ENCODE measurements at regions not wholly inside any gene's neighbourhood (a gene's known extent, or its start where the extent isn't known, plus 50 kb on each side); places are given as distances from the start of the nearest gene placed in this dataset.

DNA sequence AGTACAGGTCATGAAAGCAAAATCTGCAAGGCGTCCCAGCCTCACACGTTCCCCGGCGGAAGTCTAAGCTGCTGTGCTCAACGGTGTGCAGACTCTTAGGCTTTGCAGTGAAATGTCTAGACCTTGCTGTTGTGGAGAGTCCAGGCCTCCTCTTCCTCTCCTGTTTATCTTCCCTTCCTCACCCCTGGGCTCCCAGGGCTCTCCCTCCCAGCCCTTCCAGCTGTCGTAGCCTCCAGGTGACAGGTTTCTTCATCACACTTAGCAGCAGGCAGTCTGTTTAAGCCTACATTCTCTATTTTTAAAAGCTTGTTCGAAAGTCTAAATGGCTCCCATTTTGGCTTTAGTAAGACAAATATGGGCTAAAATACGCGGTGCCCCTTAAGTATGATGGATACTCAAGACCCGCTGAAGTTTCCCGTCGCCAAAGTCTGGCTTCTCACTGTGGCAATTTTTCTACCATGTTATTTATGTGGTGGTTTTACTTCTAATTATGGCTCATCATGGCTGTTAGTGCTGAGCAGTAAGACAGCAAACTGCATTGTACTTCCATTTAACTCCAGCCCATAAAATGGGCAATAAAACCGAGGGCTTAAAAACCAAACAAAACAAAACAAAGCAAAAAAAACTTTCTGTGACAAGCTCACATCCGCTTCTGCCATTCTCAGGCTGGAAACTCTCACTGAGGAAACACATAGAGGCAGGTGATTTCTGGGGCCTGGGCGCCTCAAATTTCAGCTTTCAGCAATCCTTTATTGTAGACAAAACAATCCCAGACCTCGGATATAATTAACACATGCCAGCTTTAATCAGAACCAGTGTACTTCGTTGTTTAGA is 243.2 kb downstream of the SNX10 start:
- DNase-seq (no peak), ATAC-seq (peak; percentile 80)
- Histone ChIP-seq H3K4me1 (ENCODE audit: low read depth) (no peaks in the 10 kb centered on the region), H3K9me3 (no peaks in the 10 kb centered on the region), H3K4me3 (no peak overlapping the region), H3K36me3 (ENCODE audit: low read depth) (no peaks in the 10 kb centered on the region)
- TF ChIP-seq CTCF (IDR thresholded peaks at IDR 0.05) = no peak
- intact Hi-C loops (cut with DNase I, micrococcal nuclease) = no loop called here

DNA sequence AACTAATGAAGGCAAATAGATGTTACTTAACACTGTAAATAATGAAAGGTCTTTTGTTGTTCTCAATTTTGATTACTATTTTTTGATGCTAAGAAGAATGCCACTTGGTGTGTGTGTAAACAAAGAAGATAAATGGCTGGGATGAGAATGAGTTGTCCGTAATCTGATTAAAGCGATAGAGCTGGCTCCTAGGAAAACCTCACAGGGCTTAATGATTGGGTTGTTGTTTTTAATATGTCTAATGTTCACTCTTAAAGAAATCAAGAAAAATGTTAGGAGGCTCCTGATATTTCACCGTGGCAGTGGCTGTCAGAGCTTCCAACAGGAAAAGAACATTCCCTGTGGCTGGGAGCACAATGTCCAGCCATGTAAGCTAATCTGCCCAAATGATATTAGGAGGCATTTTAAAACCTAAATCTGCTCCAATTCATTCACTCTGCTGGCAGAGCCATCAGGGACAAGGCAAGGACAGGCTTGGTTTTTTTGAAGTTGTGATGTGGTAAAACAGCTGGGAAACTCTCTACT is 243.9 kb downstream of the SNX10 start:
- Histone ChIP-seq H3K4me3 (no peak overlapping the region), H3K36me3 (ENCODE audit: low read depth) (no peaks in the 10 kb centered on the region), H3K9me3 (no peaks in the 10 kb centered on the region), H3K4me1 (ENCODE audit: low read depth) (no peaks in the 10 kb centered on the region)
- no peak for ATAC-seq
- no peak for TF ChIP-seq CTCF (IDR thresholded peaks at IDR 0.05)
- no peak for DNase-seq
- intact Hi-C loops (cut with DNase I, micrococcal nuclease) = no loop called here

GRCh38 chr7:26538216-26538615 is 246.6 kb downstream of the SNX10 start:
- intact Hi-C loops (cut with DNase I, micrococcal nuclease) = no loop called here
- Histone ChIP-seq H3K4me1 (ENCODE audit: low read depth) (no peaks in the 10 kb centered on the region), H3K4me3 (no peak overlapping the region), H3K9me3 (no peaks in the 10 kb centered on the region), H3K36me3 (ENCODE audit: low read depth) (no peaks in the 10 kb centered on the region)
- no peak for ATAC-seq
- no peak for DNase-seq
- TF ChIP-seq CTCF (IDR thresholded peaks at IDR 0.05) = no peak

DNA sequence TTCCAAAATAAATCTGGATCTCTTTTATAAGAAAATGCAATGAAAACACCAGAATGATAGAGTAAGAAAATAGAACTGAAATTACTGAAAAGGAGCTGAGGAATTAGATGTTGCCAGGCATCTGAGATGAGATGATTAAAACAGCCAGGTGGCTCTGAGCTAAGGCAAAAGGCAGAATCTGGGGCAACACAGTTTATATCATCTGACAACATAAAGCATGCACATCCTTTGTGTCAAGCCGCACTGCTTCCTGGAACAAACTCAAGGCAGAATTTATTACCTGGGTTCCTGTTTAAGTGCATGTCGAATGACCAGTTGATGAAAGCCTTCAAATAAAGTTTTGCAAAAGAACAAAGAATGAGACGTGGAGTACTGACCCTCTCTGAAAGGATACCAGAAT is 247.0 kb downstream of the SNX10 start:
- intact Hi-C loops (cut with DNase I, micrococcal nuclease) = no loop called here
- no peaks in the 10 kb centered on the region for H3K9me3 ChIP-seq
- H3K4me1 ChIP-seq (ENCODE audit: low read depth) = no peaks in the 10 kb centered on the region
- H3K4me3 ChIP-seq = no peak overlapping the region
- ATAC-seq = peak; percentile 53
- TF ChIP-seq CTCF (IDR thresholded peaks at IDR 0.05) = no peak
- DNase-seq = peak in 1 of 3 donors; percentile 23
- H3K36me3 ChIP-seq (ENCODE audit: low read depth) = no peaks in the 10 kb centered on the region

DNA sequence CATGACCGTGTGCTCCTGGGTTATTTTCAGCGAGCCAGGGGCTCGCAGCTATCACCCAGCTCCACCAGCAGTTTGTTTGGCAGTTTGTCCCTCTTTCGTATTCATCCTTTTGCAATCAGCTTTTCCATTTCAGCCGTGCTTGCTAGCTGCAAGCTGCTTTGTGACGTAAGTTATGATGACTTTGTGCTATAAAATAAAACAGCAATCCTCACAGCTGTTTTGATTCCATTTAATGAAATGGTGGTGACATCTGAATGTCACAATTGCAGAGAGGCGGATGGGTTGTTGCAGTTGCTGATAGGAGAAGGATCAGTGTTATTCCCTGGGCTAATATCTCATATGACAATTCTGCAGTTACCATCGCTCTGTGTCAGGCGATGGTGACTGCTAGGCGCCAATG is 251.7 kb downstream of the SNX10 start:
- Histone ChIP-seq H3K9me3 (no peaks in the 10 kb centered on the region), H3K4me1 (ENCODE audit: low read depth) (no peaks in the 10 kb centered on the region), H3K36me3 (ENCODE audit: low read depth) (no peaks in the 10 kb centered on the region), H3K4me3 (no peak overlapping the region)
- intact Hi-C loops (cut with DNase I, micrococcal nuclease) = no loop called here
- ATAC-seq (no peak), DNase-seq (no peak)
- TF ChIP-seq CTCF (IDR thresholded peaks at IDR 0.05) = no peak
